NB4 (cell line): ENCODE measurements at regions not wholly inside any gene's neighbourhood (a gene's known extent, or its start where the extent isn't known, plus 50 kb on each side); places are given as distances from the start of the nearest gene placed in this dataset.

Source experiments
- DNase-seq: peaks from one replicate; pipeline ENCODE4 v3.0.0; 2010; ENCODE audit warnings: low read depth
- H3K4me3 ChIP-seq: one replicate; pipeline ENCODE4 v1.5.1; 2011; ENCODE audit warnings: mild to moderate bottlenecking, low read depth, low read length, moderate library complexity
- MYC ChIP-seq: IDR thresholded peaks from 2 replicates; pipeline ENCODE4 v1.6.1; 2011; ENCODE audit warnings: low read depth, low read length
- POLR2A ChIP-seq: IDR thresholded peaks from 2 replicates; pipeline ENCODE4 v1.6.1; 2011; ENCODE audit warnings: mild to moderate bottlenecking; ENCODE audit not compliant: insufficient read length; ENCODE audit errors: extremely low read depth
- TF ChIP-seq, protein P1 (sequence below): IDR thresholded peaks from one replicate; pipeline ENCODE4 v1.5.1; 2012; ENCODE audit warnings: low read depth, low read length
- TF ChIP-seq, protein P2 (sequence below): IDR thresholded peaks from 2 replicates; pipeline ENCODE4 v1.6.1; 2011; ENCODE audit warnings: low read depth, low read length

DNA sequence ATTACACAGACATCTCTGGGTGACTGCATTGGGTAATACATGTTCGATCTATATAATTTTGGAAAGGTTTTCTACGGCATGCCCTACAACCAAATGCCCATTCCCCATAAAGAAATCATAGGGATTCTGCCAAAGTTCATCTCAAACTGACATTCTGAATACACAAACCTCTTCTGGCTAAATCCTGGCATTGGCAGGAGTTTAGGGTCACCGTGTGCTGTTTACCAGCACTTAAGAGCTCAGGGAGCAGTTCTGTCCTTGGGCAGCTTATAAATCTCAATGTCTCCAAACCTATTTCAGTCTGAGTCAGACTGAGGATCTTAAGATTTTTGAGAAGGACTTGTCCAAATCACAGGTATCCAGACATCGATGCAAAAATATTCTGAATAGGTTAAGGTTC is 809.6 kb upstream of the LRRN3 start:
- no peak overlapping the region for H3K4me3 ChIP-seq

DNA sequence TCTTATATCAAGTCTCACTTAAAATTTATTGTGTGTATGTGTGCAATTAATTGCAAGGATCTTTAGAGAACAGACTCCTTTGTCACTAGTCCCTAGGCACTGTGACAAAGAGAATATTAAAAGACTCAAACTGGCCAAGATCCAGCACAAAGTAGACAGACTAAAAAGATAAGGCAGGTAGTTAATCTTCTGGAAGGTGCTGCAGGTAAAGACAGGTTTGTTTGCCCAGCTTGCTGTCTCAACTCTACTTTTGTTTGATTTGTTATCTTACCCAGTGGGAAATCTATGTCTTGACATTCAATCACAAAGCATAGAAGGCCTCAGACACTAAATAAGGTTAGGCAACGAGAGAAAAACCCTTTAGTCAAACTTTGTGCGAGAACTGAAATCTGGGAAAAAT is 807.9 kb upstream of the LRRN3 start:
- H3K4me3 ChIP-seq: no peak overlapping the region
- TF ChIP-seq, protein P1, sequence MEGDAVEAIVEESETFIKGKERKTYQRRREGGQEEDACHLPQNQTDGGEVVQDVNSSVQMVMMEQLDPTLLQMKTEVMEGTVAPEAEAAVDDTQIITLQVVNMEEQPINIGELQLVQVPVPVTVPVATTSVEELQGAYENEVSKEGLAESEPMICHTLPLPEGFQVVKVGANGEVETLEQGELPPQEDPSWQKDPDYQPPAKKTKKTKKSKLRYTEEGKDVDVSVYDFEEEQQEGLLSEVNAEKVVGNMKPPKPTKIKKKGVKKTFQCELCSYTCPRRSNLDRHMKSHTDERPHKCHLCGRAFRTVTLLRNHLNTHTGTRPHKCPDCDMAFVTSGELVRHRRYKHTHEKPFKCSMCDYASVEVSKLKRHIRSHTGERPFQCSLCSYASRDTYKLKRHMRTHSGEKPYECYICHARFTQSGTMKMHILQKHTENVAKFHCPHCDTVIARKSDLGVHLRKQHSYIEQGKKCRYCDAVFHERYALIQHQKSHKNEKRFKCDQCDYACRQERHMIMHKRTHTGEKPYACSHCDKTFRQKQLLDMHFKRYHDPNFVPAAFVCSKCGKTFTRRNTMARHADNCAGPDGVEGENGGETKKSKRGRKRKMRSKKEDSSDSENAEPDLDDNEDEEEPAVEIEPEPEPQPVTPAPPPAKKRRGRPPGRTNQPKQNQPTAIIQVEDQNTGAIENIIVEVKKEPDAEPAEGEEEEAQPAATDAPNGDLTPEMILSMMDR: no peak
- TF ChIP-seq MYC (no peak), POLR2A (no peak)
- TF ChIP-seq, protein P2, sequence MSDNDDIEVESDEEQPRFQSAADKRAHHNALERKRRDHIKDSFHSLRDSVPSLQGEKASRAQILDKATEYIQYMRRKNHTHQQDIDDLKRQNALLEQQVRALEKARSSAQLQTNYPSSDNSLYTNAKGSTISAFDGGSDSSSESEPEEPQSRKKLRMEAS: no peak
- no peak for DNase-seq

More for the DNA sequence above, 809.6 kb upstream of the LRRN3 start:
- no peak for DNase-seq
- TF ChIP-seq, protein P2: no peak
- no peak for TF ChIP-seq MYC
- TF ChIP-seq, protein P1: no peak
- no peak for TF ChIP-seq POLR2A

DNA sequence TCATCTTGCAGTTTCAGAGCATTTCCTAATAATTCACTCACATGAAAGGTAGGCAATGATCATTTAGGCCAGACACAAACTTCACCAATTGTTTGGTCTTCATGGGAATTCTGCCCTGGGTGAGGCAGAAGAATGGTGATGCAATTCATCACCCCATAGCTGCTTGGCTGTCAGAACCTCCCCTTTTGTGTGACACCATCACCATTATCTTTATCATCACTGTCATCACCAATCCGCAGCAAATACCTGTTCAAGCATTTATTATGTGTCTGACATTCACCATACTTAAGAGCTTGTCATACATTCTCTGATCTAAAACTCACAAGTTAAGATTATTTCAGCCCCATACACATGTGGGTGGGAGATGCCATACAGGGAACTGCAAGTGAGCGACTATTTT is 799.5 kb upstream of the LRRN3 start:
- DNase-seq: no peak
- H3K4me3 ChIP-seq: no peak overlapping the region
- TF ChIP-seq, protein P2: no peak
- TF ChIP-seq MYC (no peak), POLR2A (no peak)
- TF ChIP-seq, protein P1: no peak

DNA sequence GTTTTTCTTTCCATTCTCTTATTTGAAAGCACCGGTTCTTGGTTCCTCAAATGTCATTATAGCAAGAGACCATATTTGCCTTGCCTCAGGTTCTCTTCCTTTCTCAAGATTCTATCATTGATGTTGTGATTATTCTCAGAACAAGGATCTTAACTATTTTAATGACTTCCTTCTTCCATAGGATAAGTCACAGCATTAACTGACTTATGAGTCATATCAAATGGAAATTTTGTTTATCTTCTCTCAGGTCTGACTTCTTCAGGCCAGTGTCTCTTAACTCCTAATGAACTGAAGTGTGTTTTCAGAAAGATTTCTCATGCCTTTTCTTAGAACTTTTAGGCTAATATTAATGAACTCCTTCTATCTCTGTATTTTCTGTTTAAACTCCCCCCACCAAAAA is 794.6 kb upstream of the LRRN3 start:
- DNase-seq: no peak
- no peak for TF ChIP-seq MYC
- TF ChIP-seq, protein P1: no peak
- TF ChIP-seq POLR2A: no peak
- TF ChIP-seq, protein P2: no peak
- H3K4me3 ChIP-seq: no peak overlapping the region

DNA sequence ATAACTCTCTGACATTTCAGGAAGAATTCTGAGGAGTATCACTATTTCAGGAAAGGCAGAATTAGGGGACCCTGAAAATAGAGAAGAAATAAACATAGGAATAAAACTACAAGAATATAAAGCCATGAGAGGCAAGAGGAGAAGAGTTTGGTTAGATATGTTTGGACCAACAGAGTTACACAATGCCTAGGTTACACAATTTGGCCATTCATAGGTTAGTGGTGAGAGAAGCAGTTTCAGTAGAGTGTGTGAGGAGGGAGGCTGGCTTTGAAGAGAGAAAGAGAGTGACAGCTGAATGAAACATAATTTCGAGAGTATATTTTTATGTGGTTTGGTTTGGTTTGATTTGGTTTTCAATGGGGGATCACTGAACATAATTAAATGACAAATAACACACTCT is 783.2 kb upstream of the LRRN3 start:
- TF ChIP-seq, protein P1: no peak
- TF ChIP-seq POLR2A: no peak
- no peak for TF ChIP-seq MYC
- TF ChIP-seq, protein P2: no peak

DNA sequence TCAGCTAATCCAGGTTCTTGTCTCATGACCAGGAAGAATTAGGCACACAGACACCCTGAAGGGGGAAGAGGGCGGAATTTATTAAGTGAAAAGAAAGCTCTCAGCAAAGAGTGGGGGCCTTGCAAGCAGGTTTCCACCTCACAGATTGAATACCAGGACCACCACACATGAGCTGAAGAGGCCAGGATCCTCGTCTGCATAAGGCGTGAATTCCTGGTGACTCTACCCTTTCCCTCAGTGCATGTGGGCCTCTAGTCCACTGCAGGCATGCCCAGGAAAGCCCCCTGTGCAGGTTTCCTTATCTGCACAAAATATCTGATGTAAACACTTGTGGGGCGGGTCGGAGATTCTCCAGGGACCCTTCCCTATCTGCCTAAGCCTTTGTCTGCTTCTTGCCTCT is 782.1 kb upstream of the LRRN3 start:
- no peak overlapping the region for H3K4me3 ChIP-seq
- TF ChIP-seq, protein P2: no peak
- TF ChIP-seq POLR2A (no peak), MYC (no peak)
- TF ChIP-seq, protein P1: no peak
- no peak for DNase-seq

More for the DNA sequence above, 783.2 kb upstream of the LRRN3 start:
- H3K4me3 ChIP-seq: no peak overlapping the region
- peak; percentile 25 for DNase-seq
